ENCODE measurements at regions not wholly inside any gene's neighbourhood (a gene's known extent, or its start where the extent isn't known, plus 50 kb on each side); places are given as distances from the start of the nearest gene placed in this dataset.

DNA sequence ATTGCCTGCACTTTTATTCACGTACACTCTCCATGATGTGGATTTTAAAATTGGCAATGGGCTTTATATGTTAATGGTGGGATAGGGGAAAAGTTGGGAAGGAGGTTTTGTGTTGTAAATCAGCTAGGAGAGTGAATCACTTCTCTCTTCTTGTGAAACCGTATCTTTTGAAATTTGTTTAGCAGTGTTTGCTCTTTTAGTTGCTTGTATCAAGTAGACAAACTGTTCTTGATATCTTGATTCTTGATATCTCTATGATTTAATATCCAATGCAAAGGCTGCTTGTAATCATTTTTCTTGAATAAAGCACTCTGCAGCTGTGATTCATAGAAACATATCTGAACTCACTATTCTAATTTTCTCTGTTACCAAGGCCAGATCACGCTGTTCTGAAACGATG lies 615.1 kb downstream of the CCER1 start:
- H3K4me3 ChIP-seq (replicated peaks; ENCODE audit: low read depth, low read length) = no peak overlapping the region
- DNase-seq (ENCODE audit: extremely low read depth, insufficient read length) = no peak
- H3K27me3 ChIP-seq (replicated peaks; ENCODE audit: control insufficient read depth, insufficient read depth, low read length) = no peaks in the 10 kb centered on the region
- no peaks in the 10 kb centered on the region for H3K36me3 ChIP-seq (ENCODE audit: control insufficient read depth, insufficient read depth, low read length)
- no peak for TF ChIP-seq CTCF (IDR thresholded peaks at IDR 0.05; ENCODE audit: insufficient read depth, low read length, poor library complexity, severe bottlenecking)

- H3K36me3 ChIP-seq (ENCODE audit: control insufficient read depth, insufficient read depth, low read length) = no peaks in the 10 kb centered on the region
- no peak for TF ChIP-seq CTCF (IDR thresholded peaks at IDR 0.05; ENCODE audit: insufficient read depth, low read length, poor library complexity, severe bottlenecking)
- H3K4me3 ChIP-seq (replicated peaks; ENCODE audit: low read depth, low read length) = no peak overlapping the region
- DNase-seq (ENCODE audit: extremely low read depth, insufficient read length) = no peak
- no peaks in the 10 kb centered on the region for H3K27me3 ChIP-seq (replicated peaks; ENCODE audit: control insufficient read depth, insufficient read depth, low read length)
Observed at GRCh38 chr12:90338365-90338764, 616.6 kb downstream of the CCER1 start.

GRCh38 chr12:90337018-90337417 lies 618.0 kb downstream of the CCER1 start:
- TF ChIP-seq CTCF (IDR thresholded peaks at IDR 0.05; ENCODE audit: insufficient read depth, low read length, poor library complexity, severe bottlenecking) = no peak
- H3K4me3 ChIP-seq (replicated peaks; ENCODE audit: low read depth, low read length) = no peak overlapping the region
- no peaks in the 10 kb centered on the region for H3K27me3 ChIP-seq (replicated peaks; ENCODE audit: control insufficient read depth, insufficient read depth, low read length)
- no peaks in the 10 kb centered on the region for H3K36me3 ChIP-seq (ENCODE audit: control insufficient read depth, insufficient read depth, low read length)
- DNase-seq (ENCODE audit: extremely low read depth, insufficient read length) = no peak

DNA sequence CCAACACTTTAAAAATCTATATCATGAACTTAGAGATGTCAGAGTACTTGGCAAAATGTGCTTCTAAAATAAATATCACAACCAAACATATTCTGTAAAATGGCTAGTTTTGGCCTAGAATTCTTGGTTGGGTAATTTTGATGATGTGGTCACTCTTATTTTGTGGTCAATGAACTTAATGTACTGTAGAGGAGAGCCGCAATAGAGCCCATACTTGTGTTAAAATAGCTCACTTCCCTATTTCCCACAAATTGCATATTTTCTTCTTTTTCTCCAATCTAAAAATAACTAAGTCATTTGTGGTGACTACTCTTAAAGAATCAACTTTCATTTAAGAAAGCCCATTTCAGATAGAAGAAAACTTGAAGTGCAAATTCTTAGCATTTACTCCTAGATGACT lies 619.4 kb downstream of the CCER1 start:
- no peak for TF ChIP-seq CTCF (IDR thresholded peaks at IDR 0.05; ENCODE audit: insufficient read depth, low read length, poor library complexity, severe bottlenecking)
- no peak for DNase-seq (ENCODE audit: extremely low read depth, insufficient read length)
- Histone ChIP-seq H3K27me3 (replicated peaks; ENCODE audit: control insufficient read depth, insufficient read depth, low read length) (no peaks in the 10 kb centered on the region), H3K4me3 (replicated peaks; ENCODE audit: low read depth, low read length) (no peak overlapping the region), H3K36me3 (ENCODE audit: control insufficient read depth, insufficient read depth, low read length) (no peaks in the 10 kb centered on the region)

GRCh38 chr12:90333939-90334338 lies 621.0 kb downstream of the CCER1 start:
- TF ChIP-seq CTCF (IDR thresholded peaks at IDR 0.05; ENCODE audit: insufficient read depth, low read length, poor library complexity, severe bottlenecking) = no peak
- DNase-seq (ENCODE audit: extremely low read depth, insufficient read length) = no peak
- Histone ChIP-seq H3K36me3 (ENCODE audit: control insufficient read depth, insufficient read depth, low read length) (no peaks in the 10 kb centered on the region), H3K4me3 (replicated peaks; ENCODE audit: low read depth, low read length) (no peak overlapping the region), H3K27me3 (replicated peaks; ENCODE audit: control insufficient read depth, insufficient read depth, low read length) (no peaks in the 10 kb centered on the region)

DNA sequence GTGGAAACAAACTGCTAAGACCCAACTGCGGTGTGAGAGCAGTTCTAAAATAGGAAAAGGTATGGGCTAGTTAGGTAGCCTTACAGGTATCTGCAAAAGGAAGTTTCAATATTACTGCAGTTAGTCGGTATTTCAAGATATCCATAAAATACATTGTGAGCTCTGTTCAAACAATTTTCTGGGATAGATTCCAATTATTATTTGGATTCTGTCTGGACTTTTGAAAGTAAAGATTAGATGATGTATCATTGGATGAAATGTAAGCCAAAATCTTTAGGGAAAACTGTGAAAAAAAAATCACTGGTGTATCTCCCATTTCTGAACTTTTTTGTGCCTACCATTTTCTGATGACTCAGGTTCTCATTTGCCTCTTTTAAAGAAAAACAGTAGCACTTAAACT lies 621.6 kb downstream of the CCER1 start:
- H3K27me3 ChIP-seq (replicated peaks; ENCODE audit: control insufficient read depth, insufficient read depth, low read length) = no peaks in the 10 kb centered on the region
- no peak for TF ChIP-seq CTCF (IDR thresholded peaks at IDR 0.05; ENCODE audit: insufficient read depth, low read length, poor library complexity, severe bottlenecking)
- no peak overlapping the region for H3K4me3 ChIP-seq (replicated peaks; ENCODE audit: low read depth, low read length)
- H3K36me3 ChIP-seq (ENCODE audit: control insufficient read depth, insufficient read depth, low read length) = no peaks in the 10 kb centered on the region
- no peak for DNase-seq (ENCODE audit: extremely low read depth, insufficient read length)
